Chondrocyte (in vitro differentiated cells): ENCODE measurements at regions not wholly inside any gene's neighbourhood (a gene's known extent, or its start where the extent isn't known, plus 50 kb on each side); places are given as distances from the start of the nearest gene placed in this dataset.

Experiments used
- DNase-seq: peaks from one replicate; pipeline ENCODE4 v3.0.0; 2021; ENCODE audit warnings: mixed read lengths, low spot score
- H3K27ac Mint-ChIP-seq: one replicate; pipeline ENCODE4 v1.8.0; 2021; ENCODE audit warnings: mild to moderate bottlenecking, moderate library complexity, mixed read lengths; ENCODE audit not compliant: unreplicated experiment
- H3K27me3 Mint-ChIP-seq: 2 replicates; pipeline ENCODE4 v1.8.0; 2021; ENCODE audit warnings: low read depth, mixed read lengths
- H3K36me3 Mint-ChIP-seq: 2 replicates; pipeline ENCODE4 v1.8.0; 2021; ENCODE audit warnings: low read depth, mixed read lengths
- H3K4me1 Mint-ChIP-seq: 2 replicates; pipeline ENCODE4 v1.8.0; 2021; ENCODE audit warnings: low read depth, mild to moderate bottlenecking, mixed read lengths
- H3K4me3 Mint-ChIP-seq: one replicate; pipeline ENCODE4 v1.8.0; 2021; ENCODE audit warnings: mild to moderate bottlenecking, moderate library complexity, mixed read lengths; ENCODE audit not compliant: unreplicated experiment
- H3K9me3 Mint-ChIP-seq: 2 replicates; pipeline ENCODE4 v1.8.0; 2021; ENCODE audit warnings: low read depth, mixed read lengths
- TF ChIP-seq, protein P1 (sequence below): fragments of 200-600 bp; sonication (generic); IDR thresholded peaks from 2 replicates; pipeline ENCODE4 v1.5.0; 2021; ENCODE audit warnings: antibody characterized with exemption, mild to moderate bottlenecking, moderate library complexity

- Mint-ChIP-seq H3K36me3 (no peaks in the 10 kb centered on the region), H3K4me3 (no peak overlapping the region), H3K27me3 (peaks cover 3% of the 10 kb centered on the region), H3K4me1 (peaks cover 4% of the 10 kb centered on the region), H3K9me3 (no peaks in the 10 kb centered on the region), H3K27ac (no peak overlapping the region)
- TF ChIP-seq, protein P1, sequence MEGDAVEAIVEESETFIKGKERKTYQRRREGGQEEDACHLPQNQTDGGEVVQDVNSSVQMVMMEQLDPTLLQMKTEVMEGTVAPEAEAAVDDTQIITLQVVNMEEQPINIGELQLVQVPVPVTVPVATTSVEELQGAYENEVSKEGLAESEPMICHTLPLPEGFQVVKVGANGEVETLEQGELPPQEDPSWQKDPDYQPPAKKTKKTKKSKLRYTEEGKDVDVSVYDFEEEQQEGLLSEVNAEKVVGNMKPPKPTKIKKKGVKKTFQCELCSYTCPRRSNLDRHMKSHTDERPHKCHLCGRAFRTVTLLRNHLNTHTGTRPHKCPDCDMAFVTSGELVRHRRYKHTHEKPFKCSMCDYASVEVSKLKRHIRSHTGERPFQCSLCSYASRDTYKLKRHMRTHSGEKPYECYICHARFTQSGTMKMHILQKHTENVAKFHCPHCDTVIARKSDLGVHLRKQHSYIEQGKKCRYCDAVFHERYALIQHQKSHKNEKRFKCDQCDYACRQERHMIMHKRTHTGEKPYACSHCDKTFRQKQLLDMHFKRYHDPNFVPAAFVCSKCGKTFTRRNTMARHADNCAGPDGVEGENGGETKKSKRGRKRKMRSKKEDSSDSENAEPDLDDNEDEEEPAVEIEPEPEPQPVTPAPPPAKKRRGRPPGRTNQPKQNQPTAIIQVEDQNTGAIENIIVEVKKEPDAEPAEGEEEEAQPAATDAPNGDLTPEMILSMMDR = no peak
- DNase-seq = no peak
These were observed 127.4 kb downstream of the ST8SIA2 start for GRCh38 chr15:92520914-92521623.

DNA sequence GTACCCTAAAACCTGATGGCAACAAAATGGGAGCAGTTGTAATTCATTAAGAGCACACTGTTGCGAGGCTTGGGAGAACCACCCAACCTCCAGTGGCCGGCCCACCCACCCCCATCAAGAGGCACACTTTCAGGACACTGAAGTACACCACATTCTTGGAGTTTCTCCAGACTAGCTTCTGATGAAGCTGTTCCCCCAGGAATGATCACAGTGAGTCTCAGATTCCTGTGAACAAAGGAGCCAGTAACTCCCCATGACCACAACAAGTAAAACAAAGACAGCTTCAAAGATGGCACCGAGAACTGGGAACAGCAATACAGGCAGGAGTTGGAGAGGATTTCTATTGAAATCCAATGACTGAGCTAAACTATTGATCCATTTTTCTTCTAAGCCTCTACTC, 126.0 kb downstream of the ST8SIA2 start:
- DNase-seq = no peak

More for the DNA sequence above, 126.0 kb downstream of the ST8SIA2 start:
- H3K4me3 Mint-ChIP-seq = no peak overlapping the region
- H3K9me3 Mint-ChIP-seq = no peaks in the 10 kb centered on the region
- H3K36me3 Mint-ChIP-seq = no peaks in the 10 kb centered on the region
- H3K27me3 Mint-ChIP-seq = no peaks in the 10 kb centered on the region
- TF ChIP-seq, protein P1 = no peak
- H3K27ac Mint-ChIP-seq = no peak overlapping the region
- peaks cover 4% of the 10 kb centered on the region for H3K4me1 Mint-ChIP-seq
